AG04450 (cell line): ENCODE measurements at regions not wholly inside any gene's neighbourhood (a gene's known extent, or its start where the extent isn't known, plus 50 kb on each side); places are given as distances from the start of the nearest gene placed in this dataset.

Experiments
- CTCF ChIA-PET: fragments of 300-600, 350-600 bp; formaldehyde crosslinking; extraction: SDS; loops from one replicate; lab custom pipeline; 2022; ENCODE audit warnings: antibody characterized with exemption, inconsistent platforms; lab: Charles Lee
- POLR2A ChIA-PET: fragments of 350-600 bp; formaldehyde crosslinking; extraction: SDS; loops from one replicate; lab custom pipeline; 2021; ENCODE audit warnings: antibody characterized with exemption, inconsistent platforms; lab: Yijun Ruan, JAX
- DNase-seq: peaks from one replicate; pipeline ENCODE4 v3.0.0-alpha.2; 2011; ENCODE audit warnings: low read depth, low spot score
- H3K27ac ChIP-seq: one replicate; pipeline ENCODE4 v1.5.1; 2012; ENCODE audit warnings: low read depth, low read length, control low read depth
- H3K27me3 ChIP-seq: one replicate; pipeline ENCODE4 v1.6.0; 2012; ENCODE audit warnings: low read length; ENCODE audit not compliant: control insufficient read depth, insufficient read depth
- H3K4me3 ChIP-seq: 2 replicates; pipeline ENCODE4 v1.5.1; 2011; ENCODE audit warnings: mild to moderate bottlenecking, low read depth, low read length, control low read depth
- H3K9me3 ChIP-seq: 2 replicates; pipeline ENCODE4 v1.5.1; 2012; ENCODE audit warnings: low read length; ENCODE audit not compliant: control insufficient read depth, insufficient read depth
- CTCF ChIP-seq: IDR thresholded peaks from 2 replicates; pipeline ENCODE4 v1.5.1; 2011; ENCODE audit warnings: low read depth, low read length, control low read depth, inconsistent platforms

- ChIA-PET CTCF (no interaction called here), POLR2A (no interaction called here)
- H3K9me3 ChIP-seq: no peaks in the 10 kb centered on the region
- TF ChIP-seq CTCF: no peak
- no peak overlapping the region for H3K27ac ChIP-seq
- DNase-seq: no peak
- H3K4me3 ChIP-seq: no peak overlapping the region
- H3K27me3 ChIP-seq: no peaks in the 10 kb centered on the region
Observed at GRCh38 chr4:153934688-153935017, 145.8 kb upstream of the SFRP2 start.

GRCh38 chr4:153933915-153934687, 145.2 kb upstream of the SFRP2 start:
- H3K27me3 ChIP-seq: no peaks in the 10 kb centered on the region
- ChIA-PET POLR2A (no interaction called here), CTCF (no interaction called here)
- H3K27ac ChIP-seq: no peak overlapping the region
- no peak for TF ChIP-seq CTCF
- H3K4me3 ChIP-seq: no peak overlapping the region
- no peak for DNase-seq
- H3K9me3 ChIP-seq: no peaks in the 10 kb centered on the region

GRCh38 chr4:153931804-153932203, 142.9 kb upstream of the SFRP2 start:
- no peak for DNase-seq
- H3K27ac ChIP-seq: no peak overlapping the region

GRCh38 chr4:153929675-153930074, 140.8 kb upstream of the SFRP2 start:
- H3K4me3 ChIP-seq: no peak overlapping the region
- no peak for TF ChIP-seq CTCF
- ChIA-PET CTCF (no interaction called here), POLR2A (no interaction called here)
- no peak for DNase-seq
- H3K27ac ChIP-seq: no peak overlapping the region
- H3K27me3 ChIP-seq: no peaks in the 10 kb centered on the region
- H3K9me3 ChIP-seq: no peaks in the 10 kb centered on the region

More at GRCh38 chr4:153931804-153932203, 142.9 kb upstream of the SFRP2 start:
- H3K9me3 ChIP-seq: no peaks in the 10 kb centered on the region
- TF ChIP-seq CTCF: no peak
- ChIA-PET CTCF (no interaction called here), POLR2A (no interaction called here)
- no peak overlapping the region for H3K4me3 ChIP-seq
- no peaks in the 10 kb centered on the region for H3K27me3 ChIP-seq

- no peak for DNase-seq
- Histone ChIP-seq H3K27ac (no peak overlapping the region), H3K4me3 (no peak overlapping the region), H3K9me3 (no peaks in the 10 kb centered on the region), H3K27me3 (no peaks in the 10 kb centered on the region)
- CTCF ChIA-PET: no interaction called here
- TF ChIP-seq CTCF: no peak
- POLR2A ChIA-PET: no interaction called here
Observed at GRCh38 chr4:153927451-153927850, 138.6 kb upstream of the SFRP2 start.
